HL-60 (cell line): ENCODE measurements at regions not wholly inside any gene's neighbourhood (a gene's known extent, or its start where the extent isn't known, plus 50 kb on each side); places are given as distances from the start of the nearest gene placed in this dataset.

Experiments used
- DNase-seq, 2 experiments: peaks; one replicate each; pipeline ENCODE4 v3.0.0-alpha.2; 2010 to 2020; ENCODE audit warnings: low read depth in 1 of 2, low spot score in 1 of 2
- H3K27ac ChIP-seq: fragments of 250-450 bp; sonication (Bioruptor Pico); replicated peaks from 2 replicates; pipeline ENCODE4 v1.5.1; 2020; ENCODE audit warnings: mild to moderate bottlenecking, moderate library complexity
- H3K27me3 ChIP-seq: fragments of 250-450 bp; sonication (Bioruptor Pico); 2 replicates; pipeline ENCODE4 v1.5.1; 2021; ENCODE audit warnings: mild to moderate bottlenecking, moderate library complexity; ENCODE audit not compliant: insufficient read depth, poor library complexity, severe bottlenecking
- H3K4me3 ChIP-seq: replicated peaks from 2 replicates; pipeline ENCODE4 v1.5.1; 2011; ENCODE audit warnings: mild to moderate bottlenecking, control low read depth, low read length; ENCODE audit not compliant: insufficient read depth
- GABPA ChIP-seq: IDR thresholded peaks from 2 replicates; pipeline ENCODE4 v1.6.1; 2012; ENCODE audit warnings: low read depth
- POLR2AphosphoS5 ChIP-seq: IDR thresholded peaks from 2 replicates; pipeline ENCODE4 v1.6.1; 2012; ENCODE audit warnings: low read depth
- SPI1 ChIP-seq: IDR thresholded peaks from 2 replicates; pipeline ENCODE4 v1.6.1; 2012; ENCODE audit warnings: low read depth, mild to moderate bottlenecking, borderline replicate concordance
- TF ChIP-seq, protein P1 (sequence below): IDR thresholded peaks from 2 replicates; pipeline ENCODE4 v1.6.1; 2012; ENCODE audit warnings: low read depth; ENCODE audit not compliant: insufficient replicate concordance
- TF ChIP-seq, protein P2 (sequence below): IDR thresholded peaks from one replicate; pipeline ENCODE4 v1.5.1; 2011; ENCODE audit warnings: low read length, control low read depth, inconsistent platforms; ENCODE audit not compliant: insufficient read depth

DNA sequence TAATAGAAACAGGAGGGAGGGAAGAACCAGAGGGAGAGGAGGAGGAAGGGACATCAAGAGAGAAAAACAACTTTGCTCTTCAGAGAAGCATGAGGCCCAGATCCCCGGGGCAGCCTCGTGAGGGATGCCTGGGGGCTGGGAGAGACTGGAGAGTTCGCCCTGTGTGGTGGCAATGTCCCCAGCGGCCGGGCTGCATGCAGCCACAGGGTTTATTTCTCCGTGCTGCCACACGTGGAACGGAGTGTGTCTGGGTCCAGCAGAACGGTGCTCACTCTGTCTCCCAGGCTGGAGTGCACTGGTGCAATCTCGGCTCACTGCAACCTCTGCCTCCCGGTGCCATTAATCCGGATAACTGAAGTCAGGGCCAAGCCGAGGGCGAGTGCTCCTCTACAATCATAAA, 257.7 kb downstream of the ACTR3B start:
- Histone ChIP-seq H3K27ac (no peak overlapping the region), H3K27me3 (no peaks in the 10 kb centered on the region), H3K4me3 (no peak overlapping the region)
- no peak for TF ChIP-seq POLR2AphosphoS5
- TF ChIP-seq, protein P1, sequence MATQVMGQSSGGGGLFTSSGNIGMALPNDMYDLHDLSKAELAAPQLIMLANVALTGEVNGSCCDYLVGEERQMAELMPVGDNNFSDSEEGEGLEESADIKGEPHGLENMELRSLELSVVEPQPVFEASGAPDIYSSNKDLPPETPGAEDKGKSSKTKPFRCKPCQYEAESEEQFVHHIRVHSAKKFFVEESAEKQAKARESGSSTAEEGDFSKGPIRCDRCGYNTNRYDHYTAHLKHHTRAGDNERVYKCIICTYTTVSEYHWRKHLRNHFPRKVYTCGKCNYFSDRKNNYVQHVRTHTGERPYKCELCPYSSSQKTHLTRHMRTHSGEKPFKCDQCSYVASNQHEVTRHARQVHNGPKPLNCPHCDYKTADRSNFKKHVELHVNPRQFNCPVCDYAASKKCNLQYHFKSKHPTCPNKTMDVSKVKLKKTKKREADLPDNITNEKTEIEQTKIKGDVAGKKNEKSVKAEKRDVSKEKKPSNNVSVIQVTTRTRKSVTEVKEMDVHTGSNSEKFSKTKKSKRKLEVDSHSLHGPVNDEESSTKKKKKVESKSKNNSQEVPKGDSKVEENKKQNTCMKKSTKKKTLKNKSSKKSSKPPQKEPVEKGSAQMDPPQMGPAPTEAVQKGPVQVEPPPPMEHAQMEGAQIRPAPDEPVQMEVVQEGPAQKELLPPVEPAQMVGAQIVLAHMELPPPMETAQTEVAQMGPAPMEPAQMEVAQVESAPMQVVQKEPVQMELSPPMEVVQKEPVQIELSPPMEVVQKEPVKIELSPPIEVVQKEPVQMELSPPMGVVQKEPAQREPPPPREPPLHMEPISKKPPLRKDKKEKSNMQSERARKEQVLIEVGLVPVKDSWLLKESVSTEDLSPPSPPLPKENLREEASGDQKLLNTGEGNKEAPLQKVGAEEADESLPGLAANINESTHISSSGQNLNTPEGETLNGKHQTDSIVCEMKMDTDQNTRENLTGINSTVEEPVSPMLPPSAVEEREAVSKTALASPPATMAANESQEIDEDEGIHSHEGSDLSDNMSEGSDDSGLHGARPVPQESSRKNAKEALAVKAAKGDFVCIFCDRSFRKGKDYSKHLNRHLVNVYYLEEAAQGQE, result no peak
- no peak for TF ChIP-seq SPI1
- TF ChIP-seq GABPA, result no peak
- TF ChIP-seq, protein P2, sequence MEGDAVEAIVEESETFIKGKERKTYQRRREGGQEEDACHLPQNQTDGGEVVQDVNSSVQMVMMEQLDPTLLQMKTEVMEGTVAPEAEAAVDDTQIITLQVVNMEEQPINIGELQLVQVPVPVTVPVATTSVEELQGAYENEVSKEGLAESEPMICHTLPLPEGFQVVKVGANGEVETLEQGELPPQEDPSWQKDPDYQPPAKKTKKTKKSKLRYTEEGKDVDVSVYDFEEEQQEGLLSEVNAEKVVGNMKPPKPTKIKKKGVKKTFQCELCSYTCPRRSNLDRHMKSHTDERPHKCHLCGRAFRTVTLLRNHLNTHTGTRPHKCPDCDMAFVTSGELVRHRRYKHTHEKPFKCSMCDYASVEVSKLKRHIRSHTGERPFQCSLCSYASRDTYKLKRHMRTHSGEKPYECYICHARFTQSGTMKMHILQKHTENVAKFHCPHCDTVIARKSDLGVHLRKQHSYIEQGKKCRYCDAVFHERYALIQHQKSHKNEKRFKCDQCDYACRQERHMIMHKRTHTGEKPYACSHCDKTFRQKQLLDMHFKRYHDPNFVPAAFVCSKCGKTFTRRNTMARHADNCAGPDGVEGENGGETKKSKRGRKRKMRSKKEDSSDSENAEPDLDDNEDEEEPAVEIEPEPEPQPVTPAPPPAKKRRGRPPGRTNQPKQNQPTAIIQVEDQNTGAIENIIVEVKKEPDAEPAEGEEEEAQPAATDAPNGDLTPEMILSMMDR, result no peak
- no peak for DNase-seq

DNA sequence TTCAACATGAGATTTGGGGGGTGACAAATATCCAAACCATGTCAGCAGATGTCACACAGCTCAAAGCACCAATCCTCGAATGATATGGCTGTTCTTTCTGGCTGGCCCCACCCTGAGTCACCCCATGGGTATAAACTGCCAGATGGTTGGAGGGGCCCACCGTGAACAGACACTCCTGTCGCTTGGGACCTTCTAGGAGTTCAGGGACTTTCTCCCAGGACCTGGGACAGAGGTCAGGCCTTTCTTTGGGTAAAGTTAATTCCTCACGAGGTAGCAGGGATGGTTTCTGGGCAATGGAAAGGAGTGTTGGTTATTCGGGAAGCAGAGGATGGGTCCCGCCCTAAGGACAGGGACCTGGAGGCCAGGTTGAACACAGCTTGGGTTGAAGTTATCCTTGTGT, 262.0 kb downstream of the ACTR3B start:
- no peak overlapping the region for H3K27ac ChIP-seq
- H3K4me3 ChIP-seq, result no peak overlapping the region
- DNase-seq, result no peak
- TF ChIP-seq GABPA (no peak), POLR2AphosphoS5 (no peak)
- TF ChIP-seq, protein P1, result no peak
- no peaks in the 10 kb centered on the region for H3K27me3 ChIP-seq

DNA sequence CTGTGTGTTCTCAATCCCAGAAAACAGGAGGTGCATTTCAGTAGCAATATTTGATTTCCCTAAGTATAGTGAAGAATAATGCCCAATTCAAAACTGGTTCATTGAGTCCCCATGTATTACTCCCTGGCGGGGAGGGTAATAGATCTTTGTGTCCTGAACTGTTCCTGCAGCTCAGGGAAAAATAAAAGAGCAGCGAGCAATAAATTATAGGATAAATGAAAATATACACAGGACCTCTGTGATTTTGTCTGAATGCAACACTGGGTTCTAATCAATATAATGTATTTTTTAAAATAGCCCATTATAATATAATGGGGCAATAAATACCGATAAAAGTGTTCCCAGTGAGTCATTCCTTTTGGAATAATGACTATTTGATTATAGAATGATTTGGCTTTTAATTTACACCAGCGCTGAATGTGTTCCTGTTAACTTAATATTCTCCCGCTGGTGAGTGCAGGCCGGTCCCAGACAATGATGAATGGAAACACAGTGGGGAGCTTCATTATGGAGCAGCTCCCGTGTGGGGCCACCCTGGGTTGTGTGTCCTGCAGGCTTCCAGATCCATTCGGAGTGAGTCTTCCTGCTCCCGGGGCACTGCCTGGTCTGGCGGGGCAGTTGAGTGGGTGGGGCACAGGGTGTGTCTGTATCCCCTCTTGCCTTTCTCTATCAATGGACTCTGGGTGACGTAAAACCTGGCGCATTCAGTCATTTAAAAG, 263.1 kb downstream of the ACTR3B start:
- no peak for DNase-seq
- TF ChIP-seq, protein P2, result no peak
- TF ChIP-seq GABPA, result no peak
- no peak overlapping the region for H3K27ac ChIP-seq

DNA sequence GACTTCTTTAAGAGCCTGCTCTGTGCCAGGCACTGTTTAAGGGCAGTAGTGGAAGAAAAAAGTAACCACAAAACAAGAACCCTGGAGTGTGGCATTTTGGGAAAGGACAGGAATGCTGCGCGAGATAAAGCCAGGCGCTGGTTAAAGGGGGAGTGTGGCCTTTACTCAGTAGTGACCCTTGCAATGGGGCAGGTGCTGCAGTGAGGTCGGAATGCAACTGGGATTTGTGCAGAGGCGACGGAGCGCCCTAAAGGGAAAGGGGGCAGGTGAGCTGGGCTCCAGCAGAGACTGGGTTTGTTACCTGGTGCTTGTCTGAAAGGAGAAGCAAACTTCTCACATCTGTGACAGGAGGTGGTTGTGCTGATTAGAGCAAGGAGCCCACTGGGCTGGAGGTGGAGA, 263.6 kb downstream of the ACTR3B start:
- H3K4me3 ChIP-seq, result no peak overlapping the region
- no peaks in the 10 kb centered on the region for H3K27me3 ChIP-seq
- TF ChIP-seq GABPA, result no peak
- TF ChIP-seq, protein P2, result no peak
- no peak for TF ChIP-seq SPI1
- no peak for TF ChIP-seq POLR2AphosphoS5
- TF ChIP-seq, protein P1, result no peak
- no peak overlapping the region for H3K27ac ChIP-seq
- DNase-seq, result no peak

More for the DNA sequence above, 263.1 kb downstream of the ACTR3B start:
- no peaks in the 10 kb centered on the region for H3K27me3 ChIP-seq
- H3K4me3 ChIP-seq, result no peak overlapping the region
